GM18499 (cell line): ENCODE measurements at regions not wholly inside any gene's neighbourhood (a gene's known extent, or its start where the extent isn't known, plus 50 kb on each side); places are given as distances from the start of the nearest gene placed in this dataset.

Experiments
- ATAC-seq: cut with Tn5 transposase; IDR thresholded peaks from one replicate; pipeline ENCODE4 v1.9.1; 2021; ENCODE audit warnings: moderate number of reproducible peaks; ENCODE audit not compliant: insufficient read depth, unreplicated experiment

GRCh38 chr10:78348411-78349164, 314.9 kb downstream of the RPS24 start:
- ATAC-seq = no peak

- ATAC-seq = no peak
These were observed 315.5 kb downstream of the RPS24 start for GRCh38 chr10:78349165-78349516.

- no peak for ATAC-seq
These were observed 316.4 kb downstream of the RPS24 start for GRCh38 chr10:78349911-78350663.

GRCh38 chr10:78351283-78351682, 317.6 kb downstream of the RPS24 start:
- ATAC-seq = no peak

GRCh38 chr10:78351809-78352208, 318.1 kb downstream of the RPS24 start:
- ATAC-seq = no peak

GRCh38 chr10:78353636-78354035, 320.0 kb downstream of the RPS24 start:
- no peak for ATAC-seq

- no peak for ATAC-seq
These were observed 320.4 kb downstream of the RPS24 start for GRCh38 chr10:78354101-78354500.

GRCh38 chr10:78356291-78356900, 322.7 kb downstream of the RPS24 start:
- no peak for ATAC-seq

- ATAC-seq = no peak
These were observed 323.7 kb downstream of the RPS24 start for GRCh38 chr10:78357141-78358063.

GRCh38 chr10:78358351-78358750, 324.7 kb downstream of the RPS24 start:
- no peak for ATAC-seq

- no peak for ATAC-seq
These were observed 325.3 kb downstream of the RPS24 start for GRCh38 chr10:78358982-78359381.

GRCh38 chr10:78359640-78360091, 326.0 kb downstream of the RPS24 start:
- ATAC-seq = no peak

- no peak for ATAC-seq
These were observed 326.6 kb downstream of the RPS24 start for GRCh38 chr10:78360284-78360683.

- ATAC-seq = no peak
These were observed 327.4 kb downstream of the RPS24 start for GRCh38 chr10:78361031-78361430.

- ATAC-seq = no peak
These were observed 328.9 kb downstream of the RPS24 start for GRCh38 chr10:78362406-78363022.

- ATAC-seq = no peak
These were observed 329.5 kb downstream of the RPS24 start for GRCh38 chr10:78363190-78363589.

GRCh38 chr10:78365694-78366093, 332.0 kb downstream of the RPS24 start:
- ATAC-seq = no peak

- no peak for ATAC-seq
These were observed 333.2 kb downstream of the RPS24 start for GRCh38 chr10:78366663-78367411.

- ATAC-seq = no peak
These were observed 334.1 kb downstream of the RPS24 start for GRCh38 chr10:78367751-78368150.
